ENCODE measurements at regions not wholly inside any gene's neighbourhood (a gene's known extent, or its start where the extent isn't known, plus 50 kb on each side); places are given as distances from the start of the nearest gene placed in this dataset.

GRCh38 chr9:13411791-13412190 is 132.3 kb upstream of the MPDZ start:
- no peaks in the 10 kb centered on the region for H3K9me3 ChIP-seq (ENCODE audit: low read length)
- H2AFZ ChIP-seq (ENCODE audit: low read length), result no peak overlapping the region
- H3K27ac ChIP-seq (ENCODE audit: extremely low read length, insufficient read depth, low read length), result no peak overlapping the region
- ChIA-PET CTCF (ENCODE audit: low intra/inter-chr PET ratio, low total read pairs) (no interaction called here), POLR2A (no interaction called here)
- H3K4me2 ChIP-seq (ENCODE audit: low read depth, low read length), result no peak overlapping the region
- no peaks in the 10 kb centered on the region for H3K27me3 ChIP-seq (ENCODE audit: control insufficient read depth in 1 of 2, insufficient read depth in 2 of 2, low read length in 2 of 2)
- H3K9ac ChIP-seq (ENCODE audit: insufficient read depth, low read depth, low read length), result no peak overlapping the region
- TF ChIP-seq, protein P1, sequence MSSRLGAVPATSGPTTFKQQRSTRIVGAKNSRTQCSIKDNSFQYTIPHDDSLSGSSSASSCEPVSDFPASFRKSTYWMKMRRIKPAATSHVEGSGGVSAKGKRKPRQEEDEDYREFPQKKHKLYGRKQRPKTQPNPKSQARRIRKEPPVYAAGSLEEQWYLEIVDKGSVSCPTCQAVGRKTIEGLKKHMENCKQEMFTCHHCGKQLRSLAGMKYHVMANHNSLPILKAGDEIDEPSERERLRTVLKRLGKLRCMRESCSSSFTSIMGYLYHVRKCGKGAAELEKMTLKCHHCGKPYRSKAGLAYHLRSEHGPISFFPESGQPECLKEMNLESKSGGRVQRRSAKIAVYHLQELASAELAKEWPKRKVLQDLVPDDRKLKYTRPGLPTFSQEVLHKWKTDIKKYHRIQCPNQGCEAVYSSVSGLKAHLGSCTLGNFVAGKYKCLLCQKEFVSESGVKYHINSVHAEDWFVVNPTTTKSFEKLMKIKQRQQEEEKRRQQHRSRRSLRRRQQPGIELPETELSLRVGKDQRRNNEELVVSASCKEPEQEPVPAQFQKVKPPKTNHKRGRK (CRISPR knock-in tag; IDR thresholded peaks at IDR 0.05), result no peak
- TF ChIP-seq TMF1 (CRISPR knock-in tag; IDR thresholded peaks at IDR 0.05; ENCODE audit: low read depth) (no peak), IKZF4 (CRISPR knock-in tag; IDR thresholded peaks at IDR 0.05; ENCODE audit: borderline replicate concordance, low read depth, not compliant biosample characterization) (no peak), ZSCAN25 (CRISPR knock-in tag; IDR thresholded peaks at IDR 0.05) (no peak), TOPORS (CRISPR knock-in tag; IDR thresholded peaks at IDR 0.05) (no peak), ZFP62 (CRISPR knock-in tag; IDR thresholded peaks at IDR 0.05) (no peak), ZNF720 (CRISPR knock-in tag; IDR thresholded peaks at IDR 0.05) (no peak), RBM39 (IDR thresholded peaks at IDR 0.05; ENCODE audit: low read depth, low read length, poor library complexity, severe bottlenecking) (no peak)
- H3K4me3 ChIP-seq (replicated peaks in 1 of 3; ENCODE audit: insufficient read depth in 1 of 3, low read depth in 2 of 3, low read length in 3 of 3), result no peak overlapping the region
- FAIRE-seq, result no peak
- intact Hi-C loops (cut with micrococcal nuclease; ENCODE audit: unreplicated experiment) (no loop called here), in situ Hi-C loops (cut with HindIII; ENCODE audit: extremely low pct_ligation_motif_present, low pct_unique_long_range_greater_than_20kb) (no loop called here)
- H3K36me3 ChIP-seq (replicated peaks in 1 of 2; ENCODE audit: control insufficient read depth in 1 of 2, insufficient read depth in 2 of 2, low read length in 2 of 2), result no peaks in the 10 kb centered on the region
- H3K4me1 ChIP-seq (ENCODE audit: insufficient read depth, low read length), result no peaks in the 10 kb centered on the region
- BruUV-seq (replicated peaks), result no TSS peak
- no peaks in the 10 kb centered on the region for H3K79me2 ChIP-seq (ENCODE audit: insufficient read depth, low read length)
- no peak for ATAC-seq
- no peaks in the 10 kb centered on the region for H4K20me1 ChIP-seq (ENCODE audit: insufficient read depth, low read length)
- DNase-seq (ENCODE audit: low spot score), result no peak

GRCh38 chr9:13410566-13411031 is 131.1 kb upstream of the MPDZ start:
- no peak overlapping the region for H3K4me2 ChIP-seq (ENCODE audit: low read depth, low read length)
- no peaks in the 10 kb centered on the region for H3K9me3 ChIP-seq (ENCODE audit: low read length)
- CTCF ChIA-PET (ENCODE audit: low intra/inter-chr PET ratio, low total read pairs), result no interaction called here
- in situ Hi-C loops (cut with HindIII; ENCODE audit: extremely low pct_ligation_motif_present, low pct_unique_long_range_greater_than_20kb), result no loop called here
- no peak for TF ChIP-seq ZNF879 (CRISPR knock-in tag; IDR thresholded peaks at IDR 0.05)
- TF ChIP-seq ZNF34 (CRISPR knock-in tag; IDR thresholded peaks at IDR 0.05; ENCODE audit: borderline replicate concordance), result no peak
- no peak for TF ChIP-seq ZNF589 (CRISPR knock-in tag; conservative IDR thresholded peaks at IDR 0.05)
- H3K4me3 ChIP-seq (replicated peaks in 1 of 3; ENCODE audit: insufficient read depth in 1 of 3, low read depth in 2 of 3, low read length in 3 of 3), result no peak overlapping the region
- WGBS (ENCODE audit: low lambda C conversion rate), result 0% methylated on average over 2 of the region's 2 CpGs
- no peak for ATAC-seq
- no peaks in the 10 kb centered on the region for H3K4me1 ChIP-seq (ENCODE audit: insufficient read depth, low read length)
- H4K20me1 ChIP-seq (ENCODE audit: insufficient read depth, low read length), result no peaks in the 10 kb centered on the region
- no TSS peak for BruUV-seq (replicated peaks)
- intact Hi-C loops (cut with micrococcal nuclease; ENCODE audit: unreplicated experiment), result no loop called here
- FAIRE-seq, result no peak
- H3K27ac ChIP-seq (ENCODE audit: extremely low read length, insufficient read depth, low read length), result no peak overlapping the region
- no peaks in the 10 kb centered on the region for H3K27me3 ChIP-seq (ENCODE audit: control insufficient read depth in 1 of 2, insufficient read depth in 2 of 2, low read length in 2 of 2)
- no peak for DNase-seq (ENCODE audit: low spot score)
- POLR2A ChIA-PET, result no interaction called here
- no peak overlapping the region for H2AFZ ChIP-seq (ENCODE audit: low read length)
- no peaks in the 10 kb centered on the region for H3K79me2 ChIP-seq (ENCODE audit: insufficient read depth, low read length)
- no peak overlapping the region for H3K9ac ChIP-seq (ENCODE audit: insufficient read depth, low read depth, low read length)
- no peaks in the 10 kb centered on the region for H3K36me3 ChIP-seq (replicated peaks in 1 of 2; ENCODE audit: control insufficient read depth in 1 of 2, insufficient read depth in 2 of 2, low read length in 2 of 2)
